DMS79 (cell line): ENCODE measurements at regions not wholly inside any gene's neighbourhood (a gene's known extent, or its start where the extent isn't known, plus 50 kb on each side); places are given as distances from the start of the nearest gene placed in this dataset.
"Not testable (repeated sequence)": the region's sequence is repeated elsewhere in the genome, so short reads cannot be mapped to it uniquely, and the experiment has no call there.

Experiments
- DNase-seq: peaks from one replicate; lab custom pipeline; 2025; lab: John Stamatoyannopoulos, UW

- DNase-seq = no peak
Measured at GRCh38 chr2:144012304-144012703, 507.6 kb downstream of the ZEB2 start.

GRCh38 chr2:144011553-144011952, 508.4 kb downstream of the ZEB2 start:
- DNase-seq = no peak

- DNase-seq = no peak
Measured at GRCh38 chr2:144011098-144011497, 508.8 kb downstream of the ZEB2 start.

GRCh38 chr2:144010096-144010836, 509.7 kb downstream of the ZEB2 start:
- no peak for DNase-seq

GRCh38 chr2:144006139-144006538, 513.8 kb downstream of the ZEB2 start:
- DNase-seq = no peak

GRCh38 chr2:144004742-144005141, 515.2 kb downstream of the ZEB2 start:
- DNase-seq = no peak

GRCh38 chr2:144003460-144004075, 516.4 kb downstream of the ZEB2 start:
- DNase-seq = no peak

GRCh38 chr2:143996974-143997373, 522.9 kb downstream of the ZEB2 start:
- peak; percentile 12 for DNase-seq

- no peak for DNase-seq
Measured at GRCh38 chr2:143994961-143995360, 525.0 kb downstream of the ZEB2 start.

GRCh38 chr2:143991596-143991995, 528.3 kb downstream of the ZEB2 start:
- DNase-seq = not testable (repeated sequence)

GRCh38 chr2:143988082-143988481, 531.8 kb downstream of the ZEB2 start:
- no peak for DNase-seq

GRCh38 chr2:143981428-143981827, 538.5 kb downstream of the ZEB2 start:
- DNase-seq = no peak

- no peak for DNase-seq
Measured at GRCh38 chr2:143977356-143977755, 542.6 kb downstream of the ZEB2 start.

GRCh38 chr2:143975216-143975615, 544.7 kb downstream of the ZEB2 start:
- DNase-seq = no peak

GRCh38 chr2:143974262-143974661, 545.7 kb downstream of the ZEB2 start:
- DNase-seq = no peak

GRCh38 chr2:143968860-143969259, 551.1 kb downstream of the ZEB2 start:
- no peak for DNase-seq

- DNase-seq = no peak
Measured at GRCh38 chr2:143968360-143968759, 551.6 kb downstream of the ZEB2 start.

- DNase-seq = no peak
Measured at GRCh38 chr2:143965493-143966164, 554.3 kb downstream of the ZEB2 start.

- no peak for DNase-seq
Measured at GRCh38 chr2:143964891-143965290, 555.0 kb downstream of the ZEB2 start.

- DNase-seq = no peak
Measured at GRCh38 chr2:143960177-143960576, 559.7 kb downstream of the ZEB2 start.

- no peak for DNase-seq
Measured at GRCh38 chr2:143957321-143957720, 562.6 kb downstream of the ZEB2 start.

- no peak for DNase-seq
Measured at GRCh38 chr2:143955401-143956065, 564.4 kb downstream of the ZEB2 start.

- no peak for DNase-seq
Measured at GRCh38 chr2:143954844-143955243, 565.1 kb downstream of the ZEB2 start.
